ENCODE measurements at regions not wholly inside any gene's neighbourhood (a gene's known extent, or its start where the extent isn't known, plus 50 kb on each side); places are given as distances from the start of the nearest gene placed in this dataset.

DNA sequence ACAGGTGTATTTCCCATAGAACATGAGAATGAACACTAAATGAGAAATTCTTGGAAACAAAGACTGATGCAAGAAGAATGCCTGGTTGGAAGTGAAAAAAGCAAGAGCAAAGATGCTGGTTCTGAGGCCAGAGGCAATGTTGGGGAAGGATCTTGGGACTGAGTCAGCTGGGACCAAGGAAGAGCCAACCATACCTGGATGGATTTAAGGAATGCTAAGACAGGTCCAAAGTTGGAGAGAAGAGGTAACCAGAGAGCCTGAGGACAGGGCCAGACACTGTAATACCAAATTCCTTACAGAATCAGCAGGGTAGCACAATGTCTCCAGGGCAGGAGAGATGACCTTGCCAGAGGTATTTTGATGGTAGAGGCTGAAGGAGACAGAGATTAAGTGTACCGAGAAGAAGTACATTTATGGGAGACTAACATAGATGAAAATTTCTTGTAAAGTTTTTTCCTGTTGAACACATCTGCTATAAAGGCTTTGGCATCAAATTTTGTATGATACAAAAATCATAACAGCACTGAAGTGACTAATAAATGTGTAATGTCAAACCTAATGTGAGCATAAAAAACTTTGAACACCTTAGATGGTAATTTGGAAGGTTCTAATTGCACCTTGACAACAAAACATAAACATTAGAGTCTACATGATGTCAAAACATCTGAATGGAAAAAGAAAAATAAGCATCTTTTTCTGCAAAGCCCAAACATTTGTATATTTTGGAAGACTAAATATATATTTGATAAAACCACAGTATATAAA, 221.7 kb upstream of the MARCKS start:
- DNase-seq (ENCODE audit: insufficient read length, low spot score) = no peak
- no peak for FAIRE-seq

DNA sequence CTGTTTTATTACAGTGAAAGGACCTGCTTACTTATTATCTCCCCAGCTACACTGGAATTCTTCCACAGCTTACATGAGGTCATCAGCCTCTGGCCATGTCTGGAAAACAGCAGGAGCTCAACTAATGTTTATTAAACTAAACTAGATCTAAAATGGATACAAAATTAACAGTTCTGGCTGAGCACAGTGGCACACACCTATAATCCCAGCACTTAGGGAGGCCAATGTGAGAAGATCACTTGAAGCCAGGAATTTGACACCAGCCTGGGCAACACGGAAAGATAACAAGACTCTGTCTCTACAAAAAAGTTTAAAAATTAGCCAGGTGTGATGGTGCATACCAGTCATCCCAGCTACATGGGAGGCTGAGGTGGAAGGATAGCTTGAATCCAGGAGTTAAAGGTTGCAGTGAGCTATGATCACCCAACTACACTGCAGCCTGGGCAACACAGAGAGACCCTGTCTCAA, 220.8 kb upstream of the MARCKS start:
- FAIRE-seq (peak; percentile 78), DNase-seq (ENCODE audit: insufficient read length, low spot score) (no peak)

DNA sequence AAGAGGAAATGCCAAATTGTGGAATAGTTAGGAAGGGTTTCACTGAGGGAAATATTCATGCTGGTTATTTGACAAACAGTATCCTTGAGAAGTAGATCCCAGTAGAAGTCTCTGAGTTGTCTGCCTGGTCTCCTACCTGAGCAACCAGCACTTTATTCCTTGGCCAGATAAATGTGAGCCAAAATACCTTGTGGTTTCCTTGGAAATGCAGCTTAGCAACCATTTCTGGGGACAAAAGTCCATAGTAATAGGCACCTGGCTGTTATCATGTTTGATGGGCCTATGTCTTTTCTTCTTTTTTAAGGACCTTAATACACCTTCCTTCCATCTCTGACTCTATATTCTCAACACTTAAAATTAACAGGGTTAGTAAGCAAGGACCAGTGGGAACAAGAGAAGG, 217.1 kb upstream of the MARCKS start:
- FAIRE-seq = no peak

DNA sequence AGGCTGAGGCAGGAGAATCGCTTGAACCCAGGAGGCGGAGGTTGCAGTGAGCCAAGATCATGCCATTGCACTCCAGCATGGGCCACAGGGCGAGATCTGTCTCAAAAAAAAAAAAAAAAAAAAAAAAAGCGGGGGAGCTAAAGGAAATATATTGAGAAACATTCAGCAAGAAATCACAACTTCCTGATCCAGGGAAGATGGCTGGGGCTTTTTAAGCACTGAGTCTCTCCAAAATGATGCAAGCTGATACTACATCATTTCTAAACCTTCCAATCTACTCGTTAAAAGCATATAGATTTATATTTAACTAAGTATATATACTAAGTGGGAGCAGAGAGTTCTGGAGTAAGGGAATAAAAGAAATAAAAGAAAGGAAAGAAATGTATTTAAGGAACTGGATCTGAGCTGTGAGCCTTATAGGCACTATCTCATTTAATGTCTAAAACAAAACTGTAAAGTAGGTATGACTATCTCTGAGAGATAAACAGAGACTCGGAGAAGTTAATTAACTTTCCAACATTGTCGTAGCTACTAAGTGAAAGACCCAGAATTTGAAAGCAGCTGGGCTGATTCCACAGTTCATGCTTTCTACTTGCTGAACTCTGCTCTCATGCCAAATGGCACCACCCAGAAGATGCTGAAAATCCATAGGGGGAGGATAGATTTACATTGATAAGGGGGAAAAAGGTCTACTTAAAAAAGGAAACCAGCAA, 215.0 kb upstream of the MARCKS start:
- FAIRE-seq = no peak
- no peak for DNase-seq (ENCODE audit: insufficient read length, low spot score)

More for the DNA sequence above, 217.1 kb upstream of the MARCKS start:
- DNase-seq (ENCODE audit: insufficient read length, low spot score) = no peak

DNA sequence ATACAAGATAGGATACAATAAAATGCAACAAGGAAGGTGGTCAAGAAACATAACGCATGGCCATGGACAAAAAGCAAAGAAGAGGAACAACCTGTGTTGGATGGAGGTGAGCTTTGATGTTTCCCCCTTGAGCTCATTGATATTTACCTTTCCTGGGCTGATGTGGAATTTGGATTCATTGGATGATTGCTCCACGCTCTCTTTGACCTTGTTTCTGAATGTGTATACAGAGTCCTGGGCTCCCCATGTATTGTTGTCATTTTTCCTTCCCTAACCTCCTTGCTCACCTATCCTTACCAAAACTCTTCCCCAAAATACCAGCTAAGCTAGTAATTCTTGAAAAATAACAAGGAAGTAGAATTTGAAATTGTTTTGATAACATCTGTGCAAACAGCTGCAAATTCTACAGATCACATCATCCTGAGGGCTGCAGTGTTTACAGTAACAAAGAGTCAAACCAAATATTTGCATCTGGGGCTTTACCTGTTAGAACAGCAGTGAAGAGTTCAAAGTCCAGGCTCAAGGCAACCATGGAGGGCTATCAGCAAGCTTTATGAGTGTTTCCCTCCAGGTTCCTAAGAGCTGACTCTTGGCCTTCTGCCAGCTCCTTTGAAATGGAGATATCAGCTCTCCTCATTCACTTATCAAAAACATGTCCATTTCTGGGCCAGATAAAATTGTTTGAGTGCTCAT, 214.3 kb upstream of the MARCKS start:
- FAIRE-seq (peak; percentile 97), DNase-seq (ENCODE audit: insufficient read length, low spot score) (peak; percentile 40)

DNA sequence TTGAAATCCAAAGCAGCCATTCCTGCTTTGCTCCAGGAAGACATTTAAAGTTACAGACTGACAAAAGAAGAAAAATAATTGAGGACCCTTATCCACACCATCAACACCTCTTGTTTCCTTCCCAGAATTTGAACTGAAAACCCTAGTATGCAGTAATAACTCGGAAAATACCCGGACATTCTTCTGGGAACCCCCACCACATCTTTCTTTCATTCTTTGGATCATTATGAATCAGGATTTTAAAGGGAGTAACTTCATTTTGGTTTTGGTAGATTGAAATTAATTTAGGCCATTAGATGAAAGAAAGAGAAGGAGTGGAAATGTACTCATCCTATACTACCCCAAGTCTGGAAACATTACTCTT, 213.8 kb upstream of the MARCKS start:
- no peak for FAIRE-seq
- DNase-seq (ENCODE audit: insufficient read length, low spot score) = no peak

DNA sequence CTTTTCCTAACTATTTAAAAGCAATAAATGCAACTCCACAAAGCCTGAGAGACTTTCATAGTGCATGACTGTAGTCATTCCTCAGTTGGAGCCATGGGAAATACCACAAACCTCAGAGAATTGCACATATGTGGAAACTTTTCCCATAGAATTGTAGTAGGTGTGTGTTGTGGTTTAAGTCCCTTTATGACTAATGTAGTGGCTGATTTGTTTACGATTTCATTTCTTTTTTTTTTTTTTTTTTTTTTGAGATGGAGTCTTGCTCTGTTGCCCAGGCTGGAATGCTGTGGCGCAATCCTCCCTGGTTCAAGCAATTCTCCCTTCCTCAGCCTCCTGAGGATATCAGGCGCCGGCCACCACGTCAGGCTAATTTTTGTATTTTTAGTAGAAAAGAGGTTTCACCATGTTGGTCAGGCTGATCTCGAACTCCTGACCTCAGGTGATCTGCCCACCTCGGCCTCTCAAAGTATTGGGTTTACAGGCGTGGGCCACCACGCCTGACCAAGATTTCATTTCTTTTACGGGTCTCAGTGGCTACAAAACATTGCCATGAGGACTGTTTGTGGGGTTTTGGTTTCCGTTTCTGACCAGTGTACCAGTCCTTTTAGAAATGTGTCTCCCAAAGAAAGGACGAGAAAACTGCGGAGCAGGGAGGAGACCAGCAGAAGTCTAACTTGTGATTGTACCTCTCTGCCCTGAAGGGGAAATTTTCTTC, 212.1 kb upstream of the MARCKS start:
- no peak for DNase-seq (ENCODE audit: insufficient read length, low spot score)
- FAIRE-seq = peak; percentile 40

DNA sequence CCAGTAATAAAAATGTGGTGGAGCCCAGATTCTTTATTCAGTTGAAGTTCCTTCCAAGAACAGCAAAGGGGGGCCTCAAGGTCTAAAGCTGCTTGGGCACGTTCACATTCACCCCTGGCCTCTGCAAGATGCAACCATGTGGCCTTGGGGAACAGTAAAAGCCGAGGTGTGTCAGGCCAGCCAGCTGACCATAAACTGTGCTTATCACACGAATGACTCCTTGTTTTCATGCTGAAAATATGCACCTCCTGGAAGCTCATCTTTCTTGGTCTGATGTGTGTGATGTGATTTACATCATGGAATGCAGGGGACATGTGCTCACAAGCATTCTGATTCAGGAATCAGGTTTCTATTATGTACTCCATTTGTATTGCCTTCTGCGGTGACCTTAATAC, 211.6 kb upstream of the MARCKS start:
- FAIRE-seq (peak; percentile 61), DNase-seq (ENCODE audit: insufficient read length, low spot score) (no peak)

DNA sequence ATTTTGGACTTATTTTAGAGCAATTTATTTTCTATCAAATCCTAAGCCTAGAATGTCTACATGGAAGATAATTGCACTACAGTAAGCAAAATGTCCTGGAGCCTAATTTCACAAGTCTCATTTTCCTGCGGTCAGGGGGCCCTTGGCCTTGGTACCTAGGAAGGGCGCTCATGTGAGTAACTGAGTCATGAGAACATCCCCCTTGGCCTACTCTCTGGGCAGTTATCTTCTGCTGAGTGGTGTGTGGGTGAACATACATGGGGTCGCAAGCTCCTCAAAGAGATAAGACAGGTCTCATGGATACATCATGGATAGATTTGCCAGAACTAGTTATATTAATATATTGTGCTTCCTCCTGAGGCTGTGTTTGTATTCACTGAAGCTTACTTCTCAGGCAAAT, 211.2 kb upstream of the MARCKS start:
- DNase-seq (ENCODE audit: insufficient read length, low spot score) = no peak
- no peak for FAIRE-seq

DNA sequence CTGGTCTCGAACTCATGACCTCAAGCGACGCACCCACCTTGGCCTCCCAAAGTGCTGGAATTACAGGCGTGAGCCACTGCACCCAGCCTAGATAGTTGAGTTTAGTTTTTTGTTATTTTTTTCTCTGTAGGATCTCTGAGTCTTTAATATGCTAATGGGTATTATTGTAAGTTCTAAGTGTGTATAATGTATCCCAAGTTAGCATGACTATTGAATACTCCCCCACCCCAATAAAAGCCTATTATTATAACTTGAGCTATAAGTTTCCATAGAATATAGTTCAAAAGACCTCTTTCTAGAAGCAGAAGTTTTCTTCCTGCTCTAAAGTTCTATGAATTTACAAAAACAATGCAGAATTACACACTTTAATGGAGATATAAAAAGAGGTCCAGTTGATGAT, 210.4 kb upstream of the MARCKS start:
- FAIRE-seq = no peak

DNA sequence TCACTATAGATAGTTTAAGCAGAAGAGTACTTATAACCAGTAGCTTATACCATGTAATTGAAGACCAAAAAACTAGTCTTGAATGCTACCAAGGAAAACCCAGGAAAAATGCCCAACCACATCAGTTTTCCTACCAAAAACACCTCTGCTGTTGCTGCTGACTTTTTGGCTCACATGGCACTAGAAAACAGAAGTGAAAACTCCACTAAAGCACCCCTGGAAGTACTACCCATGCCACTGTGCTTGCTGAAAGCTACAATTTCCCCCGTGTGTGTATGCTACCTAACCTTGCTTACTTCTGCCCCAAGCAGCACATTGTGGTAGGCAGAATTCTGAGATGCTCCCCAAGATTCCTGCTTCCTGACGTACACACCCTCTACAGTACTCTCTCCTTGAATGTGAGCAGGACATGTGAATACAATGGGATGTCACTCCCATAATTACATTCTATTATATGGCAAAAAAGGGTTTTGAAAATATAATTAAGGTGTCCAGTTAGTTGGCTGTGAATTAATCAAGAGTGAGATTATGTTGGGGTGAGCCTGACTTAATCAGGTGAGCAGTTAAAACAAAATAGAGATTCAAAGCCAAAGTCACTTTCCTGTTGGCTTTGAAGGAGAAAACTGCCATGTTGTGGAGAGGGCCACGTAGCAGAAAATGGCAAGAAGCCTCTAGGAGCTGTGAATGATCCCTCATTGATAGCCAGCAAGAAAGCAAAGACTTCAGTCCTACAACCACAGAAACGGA, 209.8 kb upstream of the MARCKS start:
- no peak for DNase-seq (ENCODE audit: insufficient read length, low spot score)
- FAIRE-seq = peak; percentile 85

More for the DNA sequence above, 210.4 kb upstream of the MARCKS start:
- no peak for DNase-seq (ENCODE audit: insufficient read length, low spot score)

DNA sequence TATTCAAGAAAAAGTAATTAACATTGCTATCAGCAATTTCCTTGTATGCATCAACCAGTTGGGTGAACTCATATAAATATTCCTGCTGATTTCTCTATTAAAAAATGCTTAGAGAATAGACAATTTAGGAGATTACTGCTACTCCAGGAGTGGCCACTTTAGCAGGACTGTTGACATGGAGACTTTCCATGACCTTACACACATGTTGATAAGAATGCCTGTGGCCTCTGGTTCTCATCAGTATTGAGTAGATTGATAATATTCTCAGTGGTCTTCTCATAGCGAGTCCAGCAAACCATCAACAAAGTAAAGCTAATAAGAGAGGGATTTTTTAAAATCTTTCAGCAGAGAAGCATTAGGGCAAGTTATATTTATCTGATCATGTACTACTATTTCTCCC, 208.4 kb upstream of the MARCKS start:
- no peak for DNase-seq (ENCODE audit: insufficient read length, low spot score)
- no peak for FAIRE-seq

DNA sequence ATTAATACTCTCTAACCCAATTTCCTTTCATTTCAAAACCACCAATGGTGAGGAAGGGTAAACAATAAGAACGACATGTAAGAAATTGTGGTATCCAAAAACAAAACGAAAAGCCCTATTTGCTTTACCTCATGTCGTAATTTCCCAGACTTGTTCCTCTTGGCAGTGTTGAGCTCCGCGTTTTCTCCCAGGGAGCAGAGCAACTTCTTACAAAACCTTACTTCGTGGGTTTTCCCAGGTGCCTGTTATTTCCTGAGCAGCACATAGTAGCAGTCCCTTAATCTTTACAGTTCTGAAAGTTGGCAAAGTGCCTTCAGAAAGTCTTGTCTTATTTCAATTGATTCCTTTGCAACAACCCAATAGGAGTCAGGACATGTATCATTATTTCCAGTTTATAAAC, 207.9 kb upstream of the MARCKS start:
- DNase-seq (ENCODE audit: insufficient read length, low spot score) = no peak
- no peak for FAIRE-seq

DNA sequence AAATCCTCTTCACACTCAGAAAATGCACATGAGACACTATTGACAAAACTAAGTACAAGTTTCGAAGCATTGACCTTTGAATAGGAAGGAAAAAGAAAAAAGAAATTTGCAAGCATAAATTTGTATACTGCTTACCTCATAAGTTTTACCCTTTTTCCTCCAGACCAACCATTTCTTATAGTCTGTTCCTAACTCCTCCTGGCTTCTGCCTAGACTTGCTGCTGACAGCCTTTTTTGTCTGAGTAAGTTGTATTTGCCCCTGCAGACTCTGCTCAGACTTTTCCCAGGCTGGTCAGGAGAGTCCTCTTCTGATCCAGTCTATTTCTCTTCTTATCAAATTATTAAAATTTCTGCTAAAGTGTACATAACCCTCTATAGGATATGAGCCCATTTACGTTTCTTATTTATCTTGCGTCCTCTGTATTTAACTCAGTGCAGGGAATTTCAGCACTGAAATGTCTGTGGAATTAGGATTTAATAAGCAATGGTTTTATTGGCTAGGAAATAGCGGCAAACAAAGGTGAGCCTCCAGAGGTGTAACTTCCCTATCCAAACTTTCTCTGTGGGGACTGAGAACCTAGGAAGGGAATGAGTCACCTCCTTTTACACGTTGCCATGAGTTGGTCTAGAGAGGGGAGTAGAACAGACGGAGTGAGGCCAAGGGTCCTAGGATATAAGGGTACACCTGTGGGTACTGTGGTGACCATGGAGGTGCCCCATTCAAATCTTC, 207.1 kb upstream of the MARCKS start:
- DNase-seq (ENCODE audit: insufficient read length, low spot score) (no peak), FAIRE-seq (peak; percentile 92)

DNA sequence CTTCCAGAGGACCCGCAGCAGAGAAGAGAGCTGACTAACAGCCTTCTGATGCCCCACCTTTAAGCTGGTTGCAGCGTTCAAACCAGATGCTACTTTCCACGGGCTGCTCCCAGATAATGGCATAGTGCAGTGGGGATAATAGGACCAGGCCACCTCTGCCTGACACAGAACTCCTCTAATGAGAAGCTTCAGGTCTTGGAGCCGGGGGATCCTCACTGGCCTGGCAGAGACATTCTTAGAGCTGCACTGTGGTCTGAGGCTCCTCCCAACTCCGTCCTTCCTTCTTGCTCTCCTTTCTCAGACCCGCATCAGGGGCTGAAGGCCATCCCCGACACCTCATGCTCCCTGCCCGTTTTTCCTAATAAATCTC, 206.6 kb upstream of the MARCKS start:
- DNase-seq (ENCODE audit: insufficient read length, low spot score) (no peak), FAIRE-seq (peak; percentile 82)

DNA sequence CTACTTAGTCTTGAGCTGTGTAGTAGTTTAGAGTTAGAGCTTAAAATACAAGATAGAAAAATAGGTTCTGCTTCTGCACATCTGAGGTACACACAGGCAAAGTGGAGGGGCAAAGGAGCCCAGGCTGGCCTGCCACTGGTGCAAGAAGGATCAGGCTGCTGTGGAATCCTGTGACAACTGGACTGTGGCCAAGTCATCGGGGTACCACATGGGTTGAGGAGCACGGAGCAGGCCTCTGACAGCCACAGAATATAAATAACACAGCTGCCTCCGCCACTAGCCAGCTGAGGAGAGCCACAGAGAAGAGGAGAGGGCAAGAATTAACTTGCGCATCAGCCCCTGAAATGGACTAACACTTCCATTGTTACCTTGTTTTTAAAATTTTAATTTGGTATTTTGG, 206.0 kb upstream of the MARCKS start:
- DNase-seq (ENCODE audit: insufficient read length, low spot score) = no peak
- FAIRE-seq = no peak

DNA sequence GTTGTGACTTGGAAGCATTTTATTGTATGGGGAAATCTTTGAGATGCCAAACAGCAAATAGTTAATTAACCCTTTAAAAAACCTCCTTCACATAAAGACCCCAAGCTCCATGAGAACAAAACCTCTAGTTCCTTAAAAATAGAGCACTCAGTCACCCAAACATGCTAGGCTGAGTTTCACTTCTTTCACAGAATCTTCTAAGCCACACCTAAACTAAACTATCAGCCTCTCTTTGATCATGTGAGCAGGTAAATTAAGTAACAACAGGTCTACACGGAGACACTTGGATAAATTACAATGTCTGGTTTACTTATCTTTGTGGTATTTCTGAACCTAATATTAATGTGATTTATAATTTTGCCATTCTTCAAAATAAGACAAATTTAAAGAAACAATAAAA, 205.2 kb upstream of the MARCKS start:
- FAIRE-seq = peak; percentile 60

DNA sequence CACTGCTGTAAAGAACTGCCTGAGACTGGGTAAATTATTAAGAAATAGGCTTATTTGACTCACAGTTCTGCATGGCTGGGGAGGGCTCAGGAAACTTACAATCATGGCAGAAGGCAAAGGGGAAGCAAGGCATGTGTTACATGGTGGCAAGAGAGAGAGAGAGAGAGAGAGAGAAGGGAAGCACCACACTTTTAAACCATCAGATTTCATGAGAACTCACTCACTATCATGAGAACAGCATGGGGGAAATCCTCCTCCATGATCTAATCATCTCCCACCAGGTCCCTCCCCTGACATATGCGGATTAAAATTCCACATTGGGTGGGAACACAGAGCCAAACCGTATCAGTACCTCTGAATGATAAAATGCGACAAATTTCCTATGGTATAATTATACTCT, 203.9 kb upstream of the MARCKS start:
- FAIRE-seq = no peak
- no peak for DNase-seq (ENCODE audit: insufficient read length, low spot score)

More for the DNA sequence above, 205.2 kb upstream of the MARCKS start:
- no peak for DNase-seq (ENCODE audit: insufficient read length, low spot score)

DNA sequence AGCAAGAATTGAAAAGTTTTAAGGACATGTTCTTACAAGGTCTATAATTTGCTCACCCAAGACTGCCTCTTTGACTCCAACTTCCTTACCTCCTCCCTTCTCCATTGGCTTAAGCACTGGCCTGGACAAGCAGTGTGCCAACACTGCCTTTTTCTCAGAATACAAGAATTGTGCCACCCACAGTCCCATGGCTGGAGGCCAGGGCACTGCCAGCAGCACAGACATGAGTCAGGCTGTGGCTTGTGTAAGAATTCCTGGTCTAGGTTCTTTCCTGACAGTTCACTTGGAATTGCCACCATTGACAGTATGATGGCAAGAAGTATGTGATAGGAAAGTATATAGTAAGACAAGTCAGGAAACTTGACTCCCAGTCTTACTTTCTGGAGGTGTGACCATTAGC, 202.7 kb upstream of the MARCKS start:
- FAIRE-seq (peak; percentile 76), DNase-seq (ENCODE audit: insufficient read length, low spot score) (no peak)

DNA sequence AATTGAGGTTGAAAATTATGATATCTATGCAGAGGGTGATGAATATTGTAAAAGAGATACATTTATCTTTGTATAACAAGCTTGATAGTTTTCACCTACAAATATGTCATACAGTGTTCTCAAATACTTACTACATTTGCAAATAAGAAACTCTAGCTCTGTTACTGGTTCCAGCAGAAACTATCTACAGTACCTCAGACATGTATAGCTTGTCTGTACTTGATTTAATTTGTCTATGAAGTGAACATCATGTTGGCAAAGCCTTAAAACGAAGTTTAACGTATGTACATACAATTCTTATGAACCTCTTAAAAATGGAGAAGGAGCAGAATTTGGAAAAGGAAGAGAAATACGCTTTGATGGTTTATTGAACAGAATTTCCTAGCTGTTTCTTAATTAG, 201.4 kb upstream of the MARCKS start:
- FAIRE-seq = no peak
- DNase-seq (ENCODE audit: insufficient read length, low spot score) = no peak

All from GM19239 (cell line).